PC-9 (cell line): ENCODE measurements at regions not wholly inside any gene's neighbourhood (a gene's known extent, or its start where the extent isn't known, plus 50 kb on each side); places are given as distances from the start of the nearest gene placed in this dataset.

Source experiments
- BruUV-seq: library from RNA; stranded (reverse); fragments of 400-500 nt; replicated peaks from 2 replicates; lab custom pipeline; 2021; lab: Mats Ljungman, UMichigan
- CTCF ChIA-PET: fragments of 300-600 bp; sonication (Branson Sonifier 250); formaldehyde crosslinking; loops from one replicate; lab custom pipeline; 2022; ENCODE audit warnings: antibody characterized with exemption; lab: Charles Lee
- POLR2A ChIA-PET: fragments of 300-600 bp; sonication (Branson Sonifier 250); formaldehyde crosslinking; loops from one replicate; lab custom pipeline; 2022; ENCODE audit warnings: antibody characterized with exemption; ENCODE audit not compliant: unreplicated experiment; lab: Charles Lee
- DNase-seq, 2 experiments: peaks; one replicate each; pipeline versions ENCODE4 v3.0.0 to v3.0.0-alpha.2; 2015 to 2022; ENCODE audit warnings: mixed read lengths in 1 of 2
- H2AFZ ChIP-seq: fragments of 200-600 bp; sonication (generic); 2 replicates; pipeline ENCODE4 v1.8.1; 2017; ENCODE audit warnings: antibody characterized with exemption
- H3F3A ChIP-seq: fragments of 200-600 bp; sonication (generic); 2 replicates; pipeline ENCODE4 v1.8.1; 2017; ENCODE audit warnings: antibody characterized with exemption, mild to moderate bottlenecking, low read depth; ENCODE audit not compliant: insufficient read depth
- H3K27ac ChIP-seq: fragments of 200-600 bp; sonication (generic); 2 replicates; pipeline ENCODE4 v1.6.1; 2016; ENCODE audit warnings: mixed run types
- H3K27me3 ChIP-seq: fragments of 200-600 bp; sonication (generic); 2 replicates; pipeline ENCODE4 v1.6.1; 2016; ENCODE audit warnings: low read depth, mixed run types; ENCODE audit not compliant: insufficient read depth
- H3K36me3 ChIP-seq: fragments of 200-600 bp; sonication (generic); 2 replicates; pipeline ENCODE4 v1.6.1; 2016; ENCODE audit warnings: low read depth, mixed run types
- H3K4me1 ChIP-seq: fragments of 200-600 bp; sonication (generic); replicated peaks from 2 replicates; pipeline ENCODE4 v1.6.1; 2016; ENCODE audit warnings: mixed run types; ENCODE audit not compliant: insufficient read depth
- H3K4me2 ChIP-seq: fragments of 200-600 bp; sonication (generic); 2 replicates; pipeline ENCODE4 v1.6.1; 2017; ENCODE audit warnings: mixed run types
- H3K4me3 ChIP-seq: fragments of 200-600 bp; sonication (generic); 2 replicates; pipeline ENCODE4 v1.6.1; 2016; ENCODE audit warnings: mixed run types
- H3K79me2 ChIP-seq: fragments of 200-600 bp; sonication (generic); 2 replicates; pipeline ENCODE4 v1.6.1; 2017; ENCODE audit warnings: low read depth, mixed run types
- H3K9me2 ChIP-seq: fragments of 200-600 bp; sonication (generic); 2 replicates; pipeline ENCODE4 v1.8.1; 2017; ENCODE audit warnings: mild to moderate bottlenecking; ENCODE audit not compliant: insufficient read depth
- H3K9me3 ChIP-seq: fragments of 200-600 bp; sonication (generic); 2 replicates; pipeline ENCODE4 v1.8.1; 2016; ENCODE audit warnings: low read depth; ENCODE audit not compliant: insufficient read depth
- H4K20me1 ChIP-seq: fragments of 200-600 bp; sonication (generic); 2 replicates; pipeline ENCODE4 v1.8.1; 2017; ENCODE audit not compliant: insufficient read depth
- CTCF ChIP-seq: fragments of 200-600 bp; sonication (generic); conservative IDR thresholded peaks from 2 replicates; pipeline ENCODE4 v1.6.1; 2017; ENCODE audit warnings: mixed run types, antibody characterized with exemption, mild to moderate bottlenecking, moderate library complexity
- EZH2 ChIP-seq: fragments of 200-600 bp; sonication (generic); IDR thresholded peaks from 2 replicates; pipeline ENCODE4 v1.8.0; 2017; ENCODE audit warnings: antibody characterized with exemption, low read depth
- intact Hi-C: fragments of 100-400 bp; cut with micrococcal nuclease; formaldehyde crosslinking; loops from one replicate; pipeline ENCODE4 v1.10.0; 2022; ENCODE audit not compliant: unreplicated experiment

GRCh38 chr5:38718771-38719391, 126.9 kb upstream of the OSMR start:
- Histone ChIP-seq H3K9me3 (no peaks in the 10 kb centered on the region), H3K27me3 (no peaks in the 10 kb centered on the region), H2AFZ (no peak overlapping the region), H3K4me3 (no peak overlapping the region), H3K4me1 (no peaks in the 10 kb centered on the region), H4K20me1 (no peaks in the 10 kb centered on the region), H3K79me2 (no peaks in the 10 kb centered on the region), H3K4me2 (no peak overlapping the region), H3K27ac (no peak overlapping the region), H3F3A (no peaks in the 10 kb centered on the region), H3K36me3 (no peaks in the 10 kb centered on the region), H3K9me2 (no peaks in the 10 kb centered on the region)
- no TSS peak for BruUV-seq
- ChIA-PET CTCF (no interaction called here), POLR2A (no interaction called here)
- intact Hi-C loops = no loop called here
- TF ChIP-seq CTCF (no peak), EZH2 (no peak)
- no peak for DNase-seq

GRCh38 chr5:38719403-38719802, 126.4 kb upstream of the OSMR start:
- Histone ChIP-seq H3K79me2 (no peaks in the 10 kb centered on the region), H4K20me1 (no peaks in the 10 kb centered on the region), H3K9me2 (no peaks in the 10 kb centered on the region), H3K9me3 (no peaks in the 10 kb centered on the region), H3K27me3 (no peaks in the 10 kb centered on the region), H3K27ac (no peak overlapping the region), H3K4me1 (no peaks in the 10 kb centered on the region), H3K4me3 (no peak overlapping the region), H3F3A (no peaks in the 10 kb centered on the region), H3K36me3 (no peaks in the 10 kb centered on the region), H3K4me2 (no peak overlapping the region), H2AFZ (no peak overlapping the region)
- ChIA-PET CTCF (no interaction called here), POLR2A (no interaction called here)
- TF ChIP-seq EZH2 (no peak), CTCF (no peak)
- no TSS peak for BruUV-seq
- intact Hi-C loops = no loop called here
- no peak for DNase-seq

GRCh38 chr5:38719916-38720315, 125.9 kb upstream of the OSMR start:
- H4K20me1 ChIP-seq = no peaks in the 10 kb centered on the region
- H3K27ac ChIP-seq = no peak overlapping the region
- intact Hi-C loops = no loop called here
- no peak overlapping the region for H3K4me3 ChIP-seq
- TF ChIP-seq EZH2 (no peak), CTCF (no peak)
- POLR2A ChIA-PET = interaction anchor here (0.6 kb wide), 1 partner anchor 134 kb away, joined by 3 read pairs; no protein-coding TSS in a partner anchor
- H3K36me3 ChIP-seq = no peaks in the 10 kb centered on the region
- H3K79me2 ChIP-seq = no peaks in the 10 kb centered on the region
- H3F3A ChIP-seq = no peaks in the 10 kb centered on the region
- no peaks in the 10 kb centered on the region for H3K9me2 ChIP-seq
- no peak overlapping the region for H2AFZ ChIP-seq
- CTCF ChIA-PET = no interaction called here
- BruUV-seq = no TSS peak
- no peak overlapping the region for H3K4me2 ChIP-seq
- H3K27me3 ChIP-seq = no peaks in the 10 kb centered on the region
- peak in 1 of 2 experiments; percentile 42 for DNase-seq
- no peaks in the 10 kb centered on the region for H3K9me3 ChIP-seq
- H3K4me1 ChIP-seq = no peaks in the 10 kb centered on the region
